ENCODE measurements at regions not wholly inside any gene's neighbourhood (a gene's known extent, or its start where the extent isn't known, plus 50 kb on each side); places are given as distances from the start of the nearest gene placed in this dataset.

- TF ChIP-seq NFIC (IDR thresholded peaks at IDR 0.05), result no peak
- TF ChIP-seq EGR1 (IDR thresholded peaks at IDR 0.05), result no peak
- TF ChIP-seq RAD21 (IDR thresholded peaks at IDR 0.05; ENCODE audit: low read depth), result no peak
- no peak for TF ChIP-seq CEBPB (IDR thresholded peaks at IDR 0.05)
- TF ChIP-seq TAF1 (IDR thresholded peaks at IDR 0.05; ENCODE audit: low read depth), result no peak
- no peak for TF ChIP-seq YY1 (IDR thresholded peaks at IDR 0.05; ENCODE audit: low read depth)
- no peak for TF ChIP-seq EP300 (IDR thresholded peaks at IDR 0.05; ENCODE audit: borderline replicate concordance)
- TF ChIP-seq MAX (IDR thresholded peaks at IDR 0.05), result no peak
- TF ChIP-seq REST (IDR thresholded peaks at IDR 0.05; ENCODE audit: low read depth), result no peak
- TF ChIP-seq TEAD4 (IDR thresholded peaks at IDR 0.05), result no peak
- no peak for TF ChIP-seq FOXM1 (IDR thresholded peaks at IDR 0.05; ENCODE audit: borderline replicate concordance, low read depth)
- TF ChIP-seq CREB1 (IDR thresholded peaks at IDR 0.05; ENCODE audit: low read depth), result no peak
- TF ChIP-seq USF1 (IDR thresholded peaks at IDR 0.05), result no peak
These were observed 489.6 kb upstream of the SPRED2 start for GRCh38 chr2:65922030-65922429.
